HG03175 (cell line): ENCODE measurements at regions not wholly inside any gene's neighbourhood (a gene's known extent, or its start where the extent isn't known, plus 50 kb on each side); places are given as distances from the start of the nearest gene placed in this dataset.

Experiments used
- ATAC-seq: cut with Tn5 transposase; IDR thresholded peaks from one replicate; pipeline ENCODE4 v1.9.1; 2021; ENCODE audit warnings: mild to moderate bottlenecking, moderate library complexity; ENCODE audit not compliant: unreplicated experiment

- no peak for ATAC-seq
Measured at GRCh38 chrX:15985937-15986336, 131.3 kb upstream of the AP1S2 start.

GRCh38 chrX:15983034-15983433, 128.4 kb upstream of the AP1S2 start:
- ATAC-seq = no peak

- no peak for ATAC-seq
Measured at GRCh38 chrX:15977644-15978043, 123.0 kb upstream of the AP1S2 start.

DNA sequence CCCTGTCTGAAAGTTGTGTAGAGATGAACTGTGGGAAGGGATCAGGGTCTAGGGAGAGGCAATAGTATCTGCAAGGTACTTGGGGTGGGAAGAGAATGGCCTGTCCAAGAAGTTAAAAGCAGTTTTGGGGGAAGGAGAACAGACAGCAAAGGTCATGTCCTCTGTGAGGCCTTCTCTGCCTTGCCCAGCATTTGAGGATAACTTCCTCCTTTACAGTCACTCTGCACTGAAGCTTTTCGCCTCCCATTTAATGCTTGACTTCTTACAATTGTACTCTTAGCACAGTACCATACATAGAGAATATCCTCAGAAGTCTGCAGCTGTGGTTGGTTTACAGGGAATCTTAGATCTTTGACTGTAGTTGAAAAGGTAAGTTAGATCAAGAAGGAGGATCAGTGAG, 121.8 kb upstream of the AP1S2 start:
- ATAC-seq = no peak

DNA sequence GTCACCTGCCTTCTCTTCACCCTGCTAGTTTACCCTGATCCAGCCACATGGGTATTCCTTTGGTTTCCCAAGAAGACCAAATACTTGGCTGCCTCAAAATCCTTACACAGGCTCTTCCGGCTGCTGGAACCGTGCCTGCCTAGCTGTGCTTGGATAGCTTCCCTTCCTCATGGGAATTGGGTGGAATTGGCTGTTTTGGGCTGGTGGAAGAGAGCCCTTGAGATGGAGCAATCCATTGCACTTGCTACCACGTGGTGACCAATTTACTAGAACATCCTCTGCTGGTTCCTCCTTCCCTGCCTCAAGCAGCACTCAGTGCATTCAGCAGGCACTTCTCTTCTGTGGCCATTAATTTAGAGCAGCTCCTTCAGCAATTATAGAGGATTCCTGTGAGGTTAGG, 119.3 kb upstream of the AP1S2 start:
- no peak for ATAC-seq

GRCh38 chrX:15973299-15973698, 118.7 kb upstream of the AP1S2 start:
- ATAC-seq = no peak

GRCh38 chrX:15971696-15972095, 117.1 kb upstream of the AP1S2 start:
- no peak for ATAC-seq

DNA sequence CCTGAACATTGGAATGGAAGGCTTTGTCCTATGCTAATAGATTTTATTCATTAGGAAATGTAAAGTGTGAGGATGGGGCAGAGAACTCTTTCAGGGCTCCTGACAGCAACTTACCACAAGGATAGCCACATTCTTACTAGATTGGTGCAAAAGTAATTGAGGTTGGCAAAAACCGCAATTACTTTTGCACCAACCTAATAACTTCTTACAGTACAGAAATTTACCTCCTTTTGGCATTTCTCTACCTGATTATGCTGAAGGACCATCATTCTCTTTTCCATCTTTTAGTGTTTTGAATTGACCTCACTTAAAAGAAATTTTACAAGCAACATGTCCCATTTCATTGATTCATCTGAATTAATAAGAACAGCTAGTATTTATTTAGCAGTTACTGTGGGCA, 109.2 kb upstream of the AP1S2 start:
- ATAC-seq = no peak

DNA sequence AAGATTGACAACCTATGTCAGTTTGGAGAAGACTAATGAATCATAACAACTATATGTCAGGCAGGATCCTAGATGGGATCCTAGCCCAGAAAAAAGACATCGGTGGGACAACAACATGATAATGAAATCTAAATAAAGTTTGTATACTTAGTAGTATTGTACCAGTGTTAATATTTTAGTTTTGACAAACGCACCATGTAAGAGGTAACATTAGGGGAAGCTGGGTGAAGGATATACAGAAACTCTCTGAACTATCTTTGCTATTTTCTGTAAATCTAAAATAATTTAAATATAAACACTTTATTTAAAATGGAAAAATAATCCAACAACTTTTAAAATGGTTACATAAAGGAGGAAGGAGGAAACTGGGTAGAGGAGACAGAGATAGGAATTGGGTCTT, 105.6 kb upstream of the AP1S2 start:
- ATAC-seq = no peak

DNA sequence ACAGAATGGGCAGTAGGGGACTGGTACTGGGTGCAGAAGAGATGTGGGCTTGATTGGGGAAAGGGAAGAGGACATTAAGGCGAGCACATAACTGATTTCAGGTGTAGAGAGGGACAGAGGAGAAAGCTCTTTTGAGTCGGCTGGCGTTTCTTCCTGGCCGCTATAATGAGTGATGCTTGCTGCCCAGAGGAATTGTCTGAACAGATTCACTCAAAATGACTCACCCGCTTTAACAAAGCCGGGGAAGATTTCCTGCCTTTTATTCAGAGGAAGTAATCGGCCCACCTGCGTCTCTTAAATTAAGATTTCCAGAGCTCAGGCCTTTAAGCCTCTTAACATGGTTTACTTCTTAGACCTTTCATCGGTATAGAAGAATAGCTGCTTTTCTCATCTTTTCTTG, 102.1 kb upstream of the AP1S2 start:
- ATAC-seq = no peak

DNA sequence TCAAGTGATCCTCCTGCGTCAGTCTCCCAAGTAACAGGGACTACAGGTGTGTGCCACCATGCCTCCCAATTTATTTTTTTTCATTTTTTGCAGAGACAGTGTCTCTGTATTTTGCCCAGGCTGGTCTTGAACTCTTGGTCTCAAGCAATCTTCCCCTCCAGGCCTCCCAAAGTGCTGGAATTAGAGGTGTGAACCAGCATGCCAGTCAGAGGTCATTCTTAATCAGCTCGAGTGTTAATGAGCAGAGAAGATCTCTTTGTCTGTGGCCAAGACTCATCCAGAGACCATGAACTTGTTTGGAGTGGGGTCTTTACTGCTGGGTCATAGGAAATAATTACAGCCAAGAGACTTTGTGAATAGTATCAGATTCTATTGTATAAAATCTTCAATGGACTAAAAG, 99.2 kb upstream of the AP1S2 start:
- no peak for ATAC-seq

DNA sequence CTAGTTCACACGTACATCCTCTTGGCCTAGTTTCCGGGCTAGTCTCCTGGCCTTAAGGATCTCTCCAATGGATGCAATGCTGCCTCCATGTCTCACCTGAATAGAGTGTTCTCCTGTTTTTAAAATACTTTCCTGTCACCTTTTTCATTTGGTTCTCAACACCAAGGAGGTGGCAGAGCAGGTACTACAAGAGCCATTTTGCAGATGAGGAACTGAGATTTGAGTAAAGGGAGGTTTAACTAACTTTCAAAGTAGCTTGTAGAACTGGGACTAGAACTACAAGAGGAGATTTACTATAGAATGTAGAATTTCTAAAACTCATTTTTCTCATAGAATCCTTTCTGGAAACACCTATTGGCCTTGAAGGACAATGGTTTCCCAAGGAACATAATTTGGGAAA, 97.6 kb upstream of the AP1S2 start:
- ATAC-seq = no peak

DNA sequence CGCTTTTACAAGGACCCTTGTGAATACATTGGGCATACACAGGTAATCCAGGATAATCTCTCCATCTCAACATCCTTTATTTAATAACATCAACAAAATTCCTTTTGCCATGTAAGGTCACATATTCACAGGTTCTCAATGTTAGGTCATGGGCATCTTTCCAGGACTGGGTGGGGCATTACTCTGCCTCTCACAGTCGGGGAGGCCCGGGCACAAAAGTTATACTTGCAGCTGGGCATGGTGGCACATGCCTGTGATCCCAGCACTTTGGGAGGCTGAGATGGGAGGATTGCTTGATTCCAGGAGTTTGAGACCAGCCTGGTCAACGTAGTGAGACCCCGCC, 93.7 kb upstream of the AP1S2 start:
- ATAC-seq = no peak

GRCh38 chrX:15947648-15948317, 93.2 kb upstream of the AP1S2 start:
- ATAC-seq = no peak

DNA sequence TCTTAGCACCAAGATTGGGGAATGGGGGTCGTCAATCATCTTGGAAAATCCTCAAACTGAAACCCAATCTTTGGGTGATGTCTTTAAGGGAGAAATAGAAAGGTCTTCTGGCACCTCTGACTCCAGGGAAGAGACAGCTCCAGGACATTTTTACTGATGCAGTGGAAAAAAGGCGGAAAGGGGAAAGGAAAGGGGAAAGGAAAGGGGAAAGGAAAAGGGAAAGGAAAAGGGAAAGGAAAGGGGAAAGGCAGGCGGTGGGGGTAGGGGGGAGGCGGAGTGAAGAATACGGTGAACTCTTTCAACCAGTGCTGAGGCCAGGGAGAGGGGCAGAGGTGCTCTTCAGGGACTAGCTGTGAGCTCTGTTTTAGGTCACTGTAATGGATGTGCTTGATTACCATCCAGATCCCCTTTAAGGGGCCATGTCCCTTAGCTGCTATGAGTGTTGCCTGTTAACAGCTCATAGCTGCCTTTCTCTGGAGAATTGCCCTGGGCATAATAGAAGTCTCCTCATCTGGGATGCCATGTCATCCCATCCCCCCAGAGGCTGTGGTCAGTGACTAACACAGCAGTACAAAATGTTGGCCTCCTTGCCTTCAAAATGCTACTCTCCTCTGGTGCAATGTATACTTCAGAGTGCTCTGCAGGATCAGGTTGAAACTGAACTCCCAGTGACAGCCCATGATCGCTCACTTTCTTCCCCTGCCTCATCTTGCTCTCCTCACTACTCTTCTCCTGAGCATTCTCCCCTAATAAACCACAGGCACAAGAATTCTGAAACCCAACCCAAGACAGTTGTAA, 92.4 kb upstream of the AP1S2 start:
- ATAC-seq = no peak

GRCh38 chrX:15943391-15943790, 88.8 kb upstream of the AP1S2 start:
- no peak for ATAC-seq

GRCh38 chrX:15942307-15942706, 87.7 kb upstream of the AP1S2 start:
- no peak for ATAC-seq

- ATAC-seq = peak; percentile 58
Measured at GRCh38 chrX:15939737-15940136, 85.1 kb upstream of the AP1S2 start.

DNA sequence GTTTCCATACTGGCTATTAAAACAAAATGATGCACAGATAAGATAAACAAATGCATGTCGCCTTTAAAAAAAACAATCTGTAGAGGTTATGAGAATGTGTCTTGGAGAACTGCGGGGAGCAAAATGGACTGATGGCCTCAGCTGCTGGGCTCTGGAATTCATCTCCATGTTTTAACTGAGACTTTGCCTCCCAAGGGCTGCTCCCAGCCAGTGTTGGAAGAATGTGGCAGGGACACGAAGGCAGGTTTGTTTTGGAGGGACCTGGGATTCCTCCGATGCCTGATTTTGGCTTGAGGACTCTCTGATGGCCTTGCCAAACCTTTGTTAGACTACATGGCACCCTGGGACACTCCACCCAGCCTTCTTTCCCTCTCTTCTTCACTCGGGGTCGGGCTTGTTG, 83.5 kb upstream of the AP1S2 start:
- ATAC-seq = no peak

GRCh38 chrX:15931362-15931761, 76.7 kb upstream of the AP1S2 start:
- no peak for ATAC-seq

GRCh38 chrX:15930585-15930984, 76.0 kb upstream of the AP1S2 start:
- no peak for ATAC-seq

- ATAC-seq = no peak
Measured at GRCh38 chrX:15929194-15929593, 74.6 kb upstream of the AP1S2 start.

GRCh38 chrX:15926622-15927021, 72.0 kb upstream of the AP1S2 start:
- no peak for ATAC-seq
